SU-DHL-6 (cell line): ENCODE measurements at regions not wholly inside any gene's neighbourhood (a gene's known extent, or its start where the extent isn't known, plus 50 kb on each side); places are given as distances from the start of the nearest gene placed in this dataset.

Experiments
- H2AFZ ChIP-seq: fragments of 200-600 bp; sonication (generic); 2 replicates; pipeline ENCODE4 v1.6.1; 2014; ENCODE audit warnings: low read depth, mild to moderate bottlenecking, moderate library complexity, mixed read lengths, antibody characterized with exemption, low read length; ENCODE audit not compliant: severe bottlenecking
- H3F3A ChIP-seq: fragments of 200-600 bp; shearing (Covaris generic); 2 replicates; pipeline ENCODE4 v1.6.0; 2016; ENCODE audit warnings: antibody characterized with exemption, mild to moderate bottlenecking; ENCODE audit not compliant: insufficient read depth
- H3K27ac ChIP-seq: fragments of 200-600 bp; sonication (generic); 2 replicates; pipeline ENCODE4 v1.5.1; 2016; ENCODE audit warnings: low read depth, mild to moderate bottlenecking, low read length, moderate library complexity, mixed read lengths
- H3K27me3 ChIP-seq: fragments of 200-600 bp; sonication (generic), shearing (Covaris generic); 2 replicates; pipeline ENCODE4 v1.6.0; 2014; ENCODE audit warnings: mild to moderate bottlenecking, low read length
- H3K36me3 ChIP-seq: fragments of 200-600 bp; sonication (generic); 2 replicates; pipeline ENCODE4 v1.6.1; 2014; ENCODE audit warnings: mild to moderate bottlenecking, low read length, mixed read lengths
- H3K4me2 ChIP-seq: fragments of 300-600, 200-600 bp; shearing (Covaris generic), sonication (generic); 2 replicates; pipeline ENCODE4 v1.6.0; 2014; ENCODE audit warnings: low read length, low read depth, mild to moderate bottlenecking; ENCODE audit not compliant: poor library complexity, severe bottlenecking
- H3K4me3 ChIP-seq: fragments of 200-600 bp; sonication (generic); 2 replicates; pipeline ENCODE4 v1.5.1; 2014; ENCODE audit warnings: antibody characterized with exemption, low read length, mild to moderate bottlenecking, mixed read lengths; ENCODE audit not compliant: insufficient read depth, poor library complexity, severe bottlenecking
- H3K79me2 ChIP-seq: fragments of 200-600 bp; sonication (generic); 2 replicates; pipeline ENCODE4 v1.6.1; 2014; ENCODE audit warnings: mild to moderate bottlenecking, low read length, moderate library complexity; ENCODE audit not compliant: insufficient read depth
- H3K9ac ChIP-seq: fragments of 200-600 bp; sonication (generic); 2 replicates; pipeline ENCODE4 v1.7.0; 2014; ENCODE audit warnings: mild to moderate bottlenecking, low read length
- H3K9me2 ChIP-seq: fragments of 200-600 bp; sonication (generic); replicated peaks from 2 replicates; pipeline ENCODE4 v1.6.1; 2014; ENCODE audit warnings: low read length; ENCODE audit not compliant: insufficient read depth
- H3K9me3 ChIP-seq: fragments of 200-600 bp; sonication (generic); 2 replicates; pipeline ENCODE4 v1.6.1; 2014; ENCODE audit warnings: low read length, mixed read lengths; ENCODE audit not compliant: insufficient read depth
- H4K20me1 ChIP-seq: fragments of 200-600 bp; sonication (generic); 2 replicates; pipeline ENCODE4 v1.6.1; 2014; ENCODE audit warnings: low read depth, mild to moderate bottlenecking, antibody characterized with exemption, low read length, moderate library complexity, mixed read lengths
- CTCF ChIP-seq: fragments of 200-600 bp; sonication (generic); IDR thresholded peaks from one replicate; pipeline ENCODE4 v1.5.1; 2017; ENCODE audit warnings: antibody characterized with exemption, mild to moderate bottlenecking, low read length, moderate library complexity; ENCODE audit not compliant: insufficient read depth, poor library complexity, severe bottlenecking
- EZH2phosphoT487 ChIP-seq: fragments of 200-600 bp; sonication (generic), shearing (Covaris generic); conservative IDR thresholded peaks from 2 replicates; pipeline ENCODE4 v1.6.1; 2018; ENCODE audit warnings: mild to moderate bottlenecking, antibody characterized with exemption, low read length, moderate library complexity, mixed read lengths

- no peak overlapping the region for H3K27ac ChIP-seq
- H4K20me1 ChIP-seq = no peaks in the 10 kb centered on the region
- no peaks in the 10 kb centered on the region for H3K27me3 ChIP-seq
- H2AFZ ChIP-seq = no peak overlapping the region
- TF ChIP-seq EZH2phosphoT487 (no peak), CTCF (no peak)
- H3K36me3 ChIP-seq = no peaks in the 10 kb centered on the region
- no peak overlapping the region for H3K4me2 ChIP-seq
- no peak overlapping the region for H3K4me3 ChIP-seq
- H3K9ac ChIP-seq = no peak overlapping the region
- no peaks in the 10 kb centered on the region for H3K79me2 ChIP-seq
- no peaks in the 10 kb centered on the region for H3K9me2 ChIP-seq
- no peaks in the 10 kb centered on the region for H3K9me3 ChIP-seq
- no peaks in the 10 kb centered on the region for H3F3A ChIP-seq
Measured at GRCh38 chr3:197352382-197352781, 54.0 kb upstream of the DLG1 start.

DNA sequence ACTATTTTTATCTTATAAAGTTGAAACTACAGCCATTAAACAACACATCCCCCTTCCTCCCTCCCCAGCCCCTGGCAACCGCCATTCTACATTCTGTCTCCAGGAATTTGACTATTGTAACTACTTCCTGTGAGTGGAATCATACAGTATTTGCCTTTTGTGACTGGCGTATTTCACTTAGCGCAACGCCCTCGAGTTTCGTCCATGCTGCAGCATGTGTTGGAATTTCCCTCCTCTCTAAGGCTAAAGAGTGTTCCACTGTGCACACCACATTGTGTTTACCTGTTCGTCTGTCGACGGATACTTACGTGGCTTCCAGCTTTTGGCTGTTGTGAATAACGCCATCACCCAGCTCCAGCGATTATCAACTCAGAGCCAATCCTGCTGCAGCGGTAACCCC, 52.0 kb upstream of the DLG1 start:
- H2AFZ ChIP-seq = no peak overlapping the region
- no peaks in the 10 kb centered on the region for H3K27me3 ChIP-seq
- H3K79me2 ChIP-seq = no peaks in the 10 kb centered on the region
- no peak overlapping the region for H3K4me2 ChIP-seq
- no peaks in the 10 kb centered on the region for H3F3A ChIP-seq
- H3K27ac ChIP-seq = no peak overlapping the region
- H4K20me1 ChIP-seq = no peaks in the 10 kb centered on the region
- no peak overlapping the region for H3K9ac ChIP-seq
- H3K4me3 ChIP-seq = no peak overlapping the region
- H3K9me2 ChIP-seq = no peaks in the 10 kb centered on the region
- TF ChIP-seq EZH2phosphoT487 (no peak), CTCF (no peak)
- no peaks in the 10 kb centered on the region for H3K9me3 ChIP-seq
- no peaks in the 10 kb centered on the region for H3K36me3 ChIP-seq

GRCh38 chr3:197349368-197349767, 51.0 kb upstream of the DLG1 start:
- H3K27me3 ChIP-seq = no peaks in the 10 kb centered on the region
- no peak overlapping the region for H3K27ac ChIP-seq
- no peaks in the 10 kb centered on the region for H3K9me2 ChIP-seq
- TF ChIP-seq CTCF (no peak), EZH2phosphoT487 (no peak)
- H3K36me3 ChIP-seq = no peaks in the 10 kb centered on the region
- H3K79me2 ChIP-seq = no peaks in the 10 kb centered on the region
- no peaks in the 10 kb centered on the region for H3K9me3 ChIP-seq
- no peak overlapping the region for H2AFZ ChIP-seq
- no peak overlapping the region for H3K9ac ChIP-seq
- H3F3A ChIP-seq = no peaks in the 10 kb centered on the region
- H3K4me3 ChIP-seq = no peak overlapping the region
- no peak overlapping the region for H3K4me2 ChIP-seq
- no peaks in the 10 kb centered on the region for H4K20me1 ChIP-seq
